SK-N-MC (cell line): ENCODE measurements at regions not wholly inside any gene's neighbourhood (a gene's known extent, or its start where the extent isn't known, plus 50 kb on each side); places are given as distances from the start of the nearest gene placed in this dataset.

ENCODE experiments used
- DNase-seq: peaks from one replicate; pipeline ENCODE4 v3.0.0-alpha.2; 2011; ENCODE audit warnings: low read depth, low spot score
- H3K27ac ChIP-seq: fragments of 200-600 bp; sonication (generic); 2 replicates; pipeline ENCODE4 v1.5.1; 2016; ENCODE audit warnings: mixed run types
- H3K36me3 ChIP-seq: fragments of 200-600 bp; sonication (generic); 2 replicates; pipeline ENCODE4 v1.6.1; 2017; ENCODE audit warnings: antibody characterized with exemption, low read length, mixed read lengths; ENCODE audit not compliant: insufficient read depth
- H3K4me3 ChIP-seq: fragments of 200-600 bp; sonication (generic); 2 replicates; pipeline ENCODE4 v1.5.1; 2016
- H3K9ac ChIP-seq: fragments of 200-600 bp; sonication (generic); 2 replicates; pipeline ENCODE4 v1.8.0; 2017; ENCODE audit warnings: mixed run types, mixed read lengths; ENCODE audit not compliant: insufficient read length
- H3K9me3 ChIP-seq: fragments of 200-600 bp; sonication (generic); 2 replicates; pipeline ENCODE4 v1.6.1; 2017; ENCODE audit warnings: low read depth, mild to moderate bottlenecking, antibody characterized with exemption, low read length, moderate library complexity, mixed read lengths
- EZH2 ChIP-seq: fragments of 200-600 bp; sonication (generic); IDR thresholded peaks from one replicate; pipeline ENCODE4 v1.6.1; 2017; ENCODE audit warnings: antibody characterized with exemption
- FOXP2 ChIP-seq: optimal IDR thresholded peaks from 2 replicates; pipeline ENCODE3; 2011; ENCODE audit warnings: mild to moderate bottlenecking, moderate library complexity; ENCODE audit not compliant: insufficient read depth; ENCODE audit errors: extremely low read length, control extremely low read depth
- POLR2AphosphoS5 ChIP-seq: IDR thresholded peaks from 2 replicates; pipeline ENCODE4 v1.6.1; 2012; ENCODE audit warnings: mild to moderate bottlenecking, low read depth, low read length, borderline replicate concordance

- H3K27ac ChIP-seq, result no peak overlapping the region
- no peaks in the 10 kb centered on the region for H3K36me3 ChIP-seq
- no peak for DNase-seq
- no peak for TF ChIP-seq FOXP2
- no peak for TF ChIP-seq POLR2AphosphoS5
- TF ChIP-seq EZH2, result no peak
- no peak overlapping the region for H3K4me3 ChIP-seq
- no peak overlapping the region for H3K9ac ChIP-seq
- H3K9me3 ChIP-seq, result no peaks in the 10 kb centered on the region
These were observed 437.4 kb upstream of the SOX5 start for GRCh38 chr12:24386836-24387235.

GRCh38 chr12:24381790-24382189 is 432.3 kb upstream of the SOX5 start:
- H3K27ac ChIP-seq, result no peak overlapping the region
- no peak overlapping the region for H3K9ac ChIP-seq
- no peaks in the 10 kb centered on the region for H3K36me3 ChIP-seq
- TF ChIP-seq POLR2AphosphoS5, result no peak
- no peak for TF ChIP-seq FOXP2
- TF ChIP-seq EZH2, result no peak
- DNase-seq, result no peak
- H3K9me3 ChIP-seq, result no peaks in the 10 kb centered on the region
- no peak overlapping the region for H3K4me3 ChIP-seq

DNA sequence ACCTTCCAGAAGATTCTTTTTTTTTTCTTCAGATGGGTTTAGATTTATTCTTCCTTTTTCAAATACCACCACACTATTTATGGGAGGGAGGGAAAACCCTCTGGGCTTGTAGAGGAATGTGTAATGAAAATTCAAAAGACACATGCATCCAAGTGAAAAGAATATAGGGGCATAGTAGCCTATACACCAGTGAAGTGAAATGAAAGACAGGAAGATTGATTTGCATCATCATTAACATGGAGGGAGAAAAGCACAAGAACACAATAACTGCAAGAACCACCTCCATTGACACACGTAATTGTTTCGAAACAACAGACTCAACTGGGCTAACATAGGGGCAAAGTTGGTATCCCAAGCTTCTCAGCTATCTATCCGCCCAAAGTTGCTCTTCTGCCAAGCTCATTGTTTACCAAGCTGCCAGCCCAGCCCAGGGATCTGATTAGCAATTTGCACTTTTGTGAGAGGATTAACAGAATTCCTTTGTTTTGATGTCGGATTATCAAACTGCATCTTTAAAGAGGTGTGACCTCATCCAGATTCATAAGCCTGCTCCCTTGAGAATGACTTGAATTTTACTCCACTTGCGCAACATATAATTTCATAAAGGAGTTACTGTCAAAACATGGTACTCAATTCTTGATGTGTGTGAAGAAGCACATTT is 430.5 kb upstream of the SOX5 start:
- no peak overlapping the region for H3K9ac ChIP-seq
- no peaks in the 10 kb centered on the region for H3K36me3 ChIP-seq
- H3K4me3 ChIP-seq, result 0 out of 2 replicates have a peak overlapping the region, but pooled peaks have one; percentile 11
- no peak for DNase-seq
- H3K9me3 ChIP-seq, result no peaks in the 10 kb centered on the region
- TF ChIP-seq POLR2AphosphoS5 (no peak), EZH2 (no peak), FOXP2 (no peak)
- no peak overlapping the region for H3K27ac ChIP-seq

GRCh38 chr12:24379433-24379832 is 430.0 kb upstream of the SOX5 start:
- Histone ChIP-seq H3K36me3 (no peaks in the 10 kb centered on the region), H3K9ac (no peak overlapping the region), H3K9me3 (no peaks in the 10 kb centered on the region), H3K27ac (no peak overlapping the region), H3K4me3 (0 out of 2 replicates have a peak overlapping the region, but pooled peaks have one; percentile 11)
- TF ChIP-seq EZH2 (no peak), POLR2AphosphoS5 (no peak), FOXP2 (no peak)
- no peak for DNase-seq

GRCh38 chr12:24378548-24379407 is 429.3 kb upstream of the SOX5 start:
- no peaks in the 10 kb centered on the region for H3K9me3 ChIP-seq
- no peaks in the 10 kb centered on the region for H3K36me3 ChIP-seq
- no peak overlapping the region for H3K27ac ChIP-seq
- H3K9ac ChIP-seq, result no peak overlapping the region
- 0 out of 2 replicates have a peak overlapping the region, but pooled peaks have one; percentile 14 for H3K4me3 ChIP-seq
- DNase-seq, result peak; percentile 91
- TF ChIP-seq POLR2AphosphoS5, result peak; percentile 65; the same call in 1 of the 2 replicates
- no peak for TF ChIP-seq EZH2
- TF ChIP-seq FOXP2, result peak; percentile 88

GRCh38 chr12:24374452-24374851 is 425.0 kb upstream of the SOX5 start:
- no peak for DNase-seq
- Histone ChIP-seq H3K9me3 (no peaks in the 10 kb centered on the region), H3K9ac (no peak overlapping the region), H3K4me3 (no peak overlapping the region), H3K27ac (no peak overlapping the region), H3K36me3 (no peaks in the 10 kb centered on the region)
- TF ChIP-seq EZH2, result no peak
- TF ChIP-seq POLR2AphosphoS5, result no peak
- no peak for TF ChIP-seq FOXP2

GRCh38 chr12:24373004-24373403 is 423.5 kb upstream of the SOX5 start:
- Histone ChIP-seq H3K27ac (no peak overlapping the region), H3K36me3 (no peaks in the 10 kb centered on the region), H3K9ac (no peak overlapping the region), H3K4me3 (no peak overlapping the region), H3K9me3 (no peaks in the 10 kb centered on the region)
- DNase-seq, result no peak
- TF ChIP-seq POLR2AphosphoS5 (no peak), EZH2 (no peak), FOXP2 (no peak)

GRCh38 chr12:24366514-24366913 is 417.0 kb upstream of the SOX5 start:
- Histone ChIP-seq H3K36me3 (no peaks in the 10 kb centered on the region), H3K4me3 (no peak overlapping the region), H3K27ac (no peak overlapping the region), H3K9ac (no peak overlapping the region), H3K9me3 (no peaks in the 10 kb centered on the region)
- DNase-seq, result no peak
- no peak for TF ChIP-seq EZH2
- TF ChIP-seq POLR2AphosphoS5, result no peak
- TF ChIP-seq FOXP2, result no peak

GRCh38 chr12:24364921-24365320 is 415.5 kb upstream of the SOX5 start:
- Histone ChIP-seq H3K36me3 (no peaks in the 10 kb centered on the region), H3K4me3 (no peak overlapping the region), H3K9ac (no peak overlapping the region), H3K27ac (no peak overlapping the region), H3K9me3 (no peaks in the 10 kb centered on the region)
- TF ChIP-seq EZH2, result no peak
- no peak for TF ChIP-seq FOXP2
- no peak for TF ChIP-seq POLR2AphosphoS5
- no peak for DNase-seq
